Keratinocyte (primary cell): ENCODE measurements at regions not wholly inside any gene's neighbourhood (a gene's known extent, or its start where the extent isn't known, plus 50 kb on each side); places are given as distances from the start of the nearest gene placed in this dataset.

Experiments used
- DNase-seq: peaks from one replicate; pipeline ENCODE4 v3.0.0-alpha.2; 2011; ENCODE audit warnings: low read depth, missing footprints, low spot score
- FAIRE-seq: peaks from 2 replicates; lab custom pipeline; 2011; peaks lifted over from hg19 to GRCh38; lab: Jason Lieb, UNC
- H2AFZ ChIP-seq: 2 replicates; pipeline ENCODE4 v1.6.0; 2012; ENCODE audit warnings: low read length, control low read depth, inconsistent platforms; ENCODE audit not compliant: control insufficient read depth
- H3K27ac ChIP-seq: 2 replicates; pipeline ENCODE4 v1.5.1; 2011; ENCODE audit warnings: low read length; ENCODE audit not compliant: control insufficient read depth, insufficient read depth
- H3K27me3 ChIP-seq: 3 replicates; pipeline ENCODE4 v1.6.0; 2011; ENCODE audit warnings: low read length; ENCODE audit not compliant: control insufficient read depth, insufficient read depth; ENCODE audit errors: extremely low read depth
- H3K36me3 ChIP-seq, 2 experiments: 2 replicates in 1 of 2; 3 replicates in 1 of 2; pipeline ENCODE4 v1.5.1; 2011; ENCODE audit warnings: low read length in 2 of 2, mild to moderate bottlenecking in 1 of 2; ENCODE audit not compliant: control insufficient read depth in 2 of 2, insufficient read depth in 2 of 2; ENCODE audit errors: extremely low read depth in 1 of 2
- H3K4me1 ChIP-seq: 3 replicates; pipeline ENCODE4 v1.5.1; 2011; ENCODE audit warnings: low read length; ENCODE audit not compliant: control insufficient read depth, insufficient read depth; ENCODE audit errors: extremely low read depth
- H3K4me2 ChIP-seq: 3 replicates; pipeline ENCODE4 v1.6.0; 2011; ENCODE audit warnings: low read depth, low read length; ENCODE audit not compliant: control insufficient read depth, insufficient read depth; ENCODE audit errors: extremely low read depth
- H3K4me3 ChIP-seq, 3 experiments: fragments of 200-600 bp in 1 of 3; sonication (generic) in 1 of 3; 2 replicates in 2 of 3; 3 replicates in 1 of 3; pipeline ENCODE4 v1.5.1; 2011 to 2016; ENCODE audit warnings: low read length in 3 of 3, mild to moderate bottlenecking in 3 of 3, control low read depth in 2 of 3, inconsistent platforms in 1 of 3, low read depth in 1 of 3, mixed read lengths in 1 of 3, mixed run types in 1 of 3, moderate library complexity in 1 of 3; ENCODE audit not compliant: control insufficient read depth in 2 of 3, insufficient read depth in 2 of 3; ENCODE audit errors: extremely low read depth in 1 of 3
- H3K79me2 ChIP-seq: 2 replicates; pipeline ENCODE4 v1.6.0; 2012; ENCODE audit warnings: low read length; ENCODE audit not compliant: control insufficient read depth, insufficient read depth
- H3K9ac ChIP-seq: 3 replicates; pipeline ENCODE4 v1.6.0; 2011; ENCODE audit warnings: low read length; ENCODE audit not compliant: control insufficient read depth, insufficient read depth; ENCODE audit errors: extremely low read depth
- H3K9me1 ChIP-seq: 3 replicates; pipeline ENCODE4 v1.6.0; 2011; ENCODE audit warnings: low read length; ENCODE audit not compliant: control insufficient read depth, insufficient read depth; ENCODE audit errors: extremely low read depth
- H3K9me3 ChIP-seq: 2 replicates; pipeline ENCODE4 v1.5.1; 2012; ENCODE audit warnings: low read depth, low read length; ENCODE audit not compliant: control insufficient read depth
- H4K20me1 ChIP-seq: 3 replicates; pipeline ENCODE4 v1.6.0; 2011; ENCODE audit warnings: low read length; ENCODE audit not compliant: control insufficient read depth, insufficient read depth; ENCODE audit errors: extremely low read depth
- CTCF ChIP-seq, 3 experiments: IDR thresholded peaks in 1 of 3; conservative IDR thresholded peaks in 1 of 3; optimal IDR thresholded peaks in 1 of 3; 2 replicates in 2 of 3; 3 replicates in 1 of 3; pipeline versions ENCODE3 to v1.5.1; 2011; ENCODE audit warnings: low read length in 3 of 3, mild to moderate bottlenecking in 3 of 3, moderate library complexity in 2 of 3, control low read depth in 1 of 3, inconsistent platforms in 1 of 3; ENCODE audit not compliant: insufficient read depth in 2 of 3; ENCODE audit errors: extremely low read depth in 1 of 3
- EZH2 ChIP-seq: IDR thresholded peaks from one replicate; pipeline ENCODE4 v1.6.1; 2012; ENCODE audit warnings: inconsistent platforms, mild to moderate bottlenecking, low read length, moderate library complexity
- dilution Hi-C: fragments of 300-500 bp; cut with MboI; formaldehyde crosslinking; loops from one replicate; pipeline ENCODE4 v1.7.0; 2020; ENCODE audit warnings: low sequenced_read_pairs; ENCODE audit not compliant: extremely low pct_ligation_motif_present

- dilution Hi-C loops = no loop called here
- Histone ChIP-seq H3K4me1 (peaks cover 2% of the 10 kb centered on the region), H3K27me3 (no peaks in the 10 kb centered on the region), H3K9me3 (no peaks in the 10 kb centered on the region), H3K27ac (no peak overlapping the region), H2AFZ (no peak overlapping the region), H3K9me1 (no peaks in the 10 kb centered on the region), H4K20me1 (no peaks in the 10 kb centered on the region), H3K36me3 (no peaks in the 10 kb centered on the region), H3K4me3 (no peak overlapping the region), H3K4me2 (no peak overlapping the region), H3K79me2 (no peaks in the 10 kb centered on the region), H3K9ac (no peak overlapping the region)
- no peak for TF ChIP-seq CTCF (optimal IDR thresholded peaks at IDR 0.05 in 1 of 3, IDR thresholded peaks at IDR 0.05 in 1 of 3, conservative IDR thresholded peaks at IDR 0.05 in 1 of 3; ENCODE audit: extremely low read depth in 1 of 3, insufficient read depth in 2 of 3, low read length in 3 of 3)
- TF ChIP-seq EZH2 = no peak
- FAIRE-seq (peak; percentile 46), DNase-seq (peak; percentile 21)
These were observed 73.7 kb upstream of the PIK3C3 start for GRCh38 chr18:41881285-41881684.

GRCh38 chr18:41879256-41879655, 75.8 kb upstream of the PIK3C3 start:
- no peaks in the 10 kb centered on the region for H3K79me2 ChIP-seq
- DNase-seq (no peak), FAIRE-seq (no peak)
- no peak overlapping the region for H3K27ac ChIP-seq
- TF ChIP-seq CTCF (optimal IDR thresholded peaks at IDR 0.05 in 1 of 3, IDR thresholded peaks at IDR 0.05 in 1 of 3, conservative IDR thresholded peaks at IDR 0.05 in 1 of 3; ENCODE audit: extremely low read depth in 1 of 3, insufficient read depth in 2 of 3, low read length in 3 of 3) (no peak), EZH2 (no peak)
- no peaks in the 10 kb centered on the region for H3K27me3 ChIP-seq
- H3K4me1 ChIP-seq = peaks cover 14% of the 10 kb centered on the region
- H3K4me2 ChIP-seq = no peak overlapping the region
- no peaks in the 10 kb centered on the region for H3K9me3 ChIP-seq
- no peaks in the 10 kb centered on the region for H3K36me3 ChIP-seq
- H3K4me3 ChIP-seq = no peak overlapping the region
- dilution Hi-C loops = no loop called here
- H4K20me1 ChIP-seq = no peaks in the 10 kb centered on the region
- no peak overlapping the region for H3K9ac ChIP-seq
- no peaks in the 10 kb centered on the region for H3K9me1 ChIP-seq
- no peak overlapping the region for H2AFZ ChIP-seq
